SK-N-SH treated with all-trans-retinoic acid at 6 μM for 48 hours (cell line): ENCODE measurements at regions not wholly inside any gene's neighbourhood (a gene's known extent, or its start where the extent isn't known, plus 50 kb on each side); places are given as distances from the start of the nearest gene placed in this dataset.

Experiments used
- ARNTL ChIP-seq: fragments of 450-650 bp; formaldehyde crosslinking; IDR thresholded peaks from 2 replicates; pipeline ENCODE4 v1.5.0; 2020; ENCODE audit warnings: low read depth, mild to moderate bottlenecking, moderate library complexity, borderline replicate concordance
- CREB5 ChIP-seq: fragments of 250-450 bp; sonication (Bioruptor Pico); IDR thresholded peaks from 2 replicates; pipeline ENCODE4 v1.5.1; 2020; ENCODE audit warnings: low read depth, mild to moderate bottlenecking, moderate library complexity
- ISL1 ChIP-seq: fragments of 250-450 bp; sonication (Bioruptor Pico); IDR thresholded peaks from 2 replicates; pipeline ENCODE4 v2.1.2; 2022; ENCODE audit warnings: mild to moderate bottlenecking, moderate library complexity
- OSR1 ChIP-seq: fragments of 250-450 bp; sonication (Bioruptor Pico); IDR thresholded peaks from 2 replicates; pipeline ENCODE4 v1.8.0; 2022; ENCODE audit warnings: moderate library complexity, mild to moderate bottlenecking, inconsistent platforms
- PATZ1 ChIP-seq: fragments of 250-450 bp; sonication (Bioruptor Pico); IDR thresholded peaks from 2 replicates; pipeline ENCODE4 v1.8.0; 2020; ENCODE audit warnings: mild to moderate bottlenecking, moderate library complexity, borderline replicate concordance
- PPARA ChIP-seq: fragments of 250-450 bp; sonication (Bioruptor Pico); IDR thresholded peaks from 2 replicates; pipeline ENCODE4 v1.5.0; 2020; ENCODE audit warnings: mild to moderate bottlenecking, borderline replicate concordance
- RARB ChIP-seq: fragments of 250-450 bp; sonication (Bioruptor Pico); IDR thresholded peaks from 2 replicates; pipeline ENCODE4 v1.8.0; 2021; ENCODE audit warnings: mild to moderate bottlenecking, moderate library complexity
- TCF4 ChIP-seq: fragments of 250-450 bp; sonication (Bioruptor Pico); IDR thresholded peaks from 2 replicates; pipeline ENCODE4 v1.8.0; 2021; ENCODE audit warnings: mild to moderate bottlenecking, moderate library complexity, borderline replicate concordance
- TSHZ2 ChIP-seq: fragments of 250-450 bp; sonication (Bioruptor Pico); IDR thresholded peaks from 2 replicates; pipeline ENCODE4 v1.5.0; 2020; ENCODE audit warnings: mild to moderate bottlenecking, moderate library complexity
- ZC3H10 ChIP-seq: fragments of 250-450 bp; sonication (Bioruptor Pico); IDR thresholded peaks from 2 replicates; pipeline ENCODE4 v1.5.1; 2021; ENCODE audit warnings: mild to moderate bottlenecking, moderate library complexity
- ZFP3 ChIP-seq: fragments of 250-450 bp; sonication (Bioruptor Pico); IDR thresholded peaks from 2 replicates; pipeline ENCODE4 v1.5.0; 2020; ENCODE audit warnings: mild to moderate bottlenecking, moderate library complexity
- ZFP30 ChIP-seq: fragments of 450-650 bp; formaldehyde crosslinking; IDR thresholded peaks from 2 replicates; pipeline ENCODE4 v1.5.0; 2022; ENCODE audit warnings: mild to moderate bottlenecking, moderate library complexity
- ZNF70 ChIP-seq: fragments of 450-650 bp; formaldehyde crosslinking; IDR thresholded peaks from 2 replicates; pipeline ENCODE4 v1.5.0; 2020; ENCODE audit warnings: mild to moderate bottlenecking, moderate library complexity

- TF ChIP-seq ZFP30 (no peak), PATZ1 (CRISPR knock-in tag) (no peak), RARB (no peak), CREB5 (CRISPR knock-in tag) (no peak), ZFP3 (CRISPR knock-in tag) (no peak), OSR1 (no peak), TSHZ2 (CRISPR knock-in tag) (no peak), ZC3H10 (CRISPR knock-in tag) (no peak), PPARA (CRISPR knock-in tag) (no peak), ISL1 (CRISPR knock-in tag) (no peak), TCF4 (CRISPR knock-in tag) (no peak), ARNTL (CRISPR knock-in tag) (no peak), ZNF70 (no peak)
Measured at GRCh38 chr13:80171096-80171495, 169.8 kb downstream of the SPRY2 start.
